ENCODE measurements at regions not wholly inside any gene's neighbourhood (a gene's known extent, or its start where the extent isn't known, plus 50 kb on each side); places are given as distances from the start of the nearest gene placed in this dataset.

DNA sequence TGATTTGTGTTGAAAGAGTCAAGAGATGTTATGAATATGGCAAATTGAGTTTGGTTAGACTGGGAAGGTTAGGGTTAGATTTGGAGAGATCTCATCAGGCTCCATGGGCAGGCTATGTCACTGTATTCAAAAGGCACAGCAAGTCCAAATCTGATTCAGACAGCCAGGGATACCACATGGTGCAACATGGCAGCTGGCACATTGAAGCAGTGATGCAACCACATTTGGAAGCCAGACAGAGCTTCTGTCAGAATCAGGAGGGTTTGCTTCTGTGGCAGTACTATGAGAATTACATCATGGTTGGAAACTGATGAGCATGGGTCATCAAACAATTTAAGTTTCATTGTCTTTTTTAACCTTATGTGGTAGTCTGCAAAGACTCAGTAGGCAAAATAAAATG is 772.2 kb downstream of the SUCLG1 start:
- TF ChIP-seq, protein P1, sequence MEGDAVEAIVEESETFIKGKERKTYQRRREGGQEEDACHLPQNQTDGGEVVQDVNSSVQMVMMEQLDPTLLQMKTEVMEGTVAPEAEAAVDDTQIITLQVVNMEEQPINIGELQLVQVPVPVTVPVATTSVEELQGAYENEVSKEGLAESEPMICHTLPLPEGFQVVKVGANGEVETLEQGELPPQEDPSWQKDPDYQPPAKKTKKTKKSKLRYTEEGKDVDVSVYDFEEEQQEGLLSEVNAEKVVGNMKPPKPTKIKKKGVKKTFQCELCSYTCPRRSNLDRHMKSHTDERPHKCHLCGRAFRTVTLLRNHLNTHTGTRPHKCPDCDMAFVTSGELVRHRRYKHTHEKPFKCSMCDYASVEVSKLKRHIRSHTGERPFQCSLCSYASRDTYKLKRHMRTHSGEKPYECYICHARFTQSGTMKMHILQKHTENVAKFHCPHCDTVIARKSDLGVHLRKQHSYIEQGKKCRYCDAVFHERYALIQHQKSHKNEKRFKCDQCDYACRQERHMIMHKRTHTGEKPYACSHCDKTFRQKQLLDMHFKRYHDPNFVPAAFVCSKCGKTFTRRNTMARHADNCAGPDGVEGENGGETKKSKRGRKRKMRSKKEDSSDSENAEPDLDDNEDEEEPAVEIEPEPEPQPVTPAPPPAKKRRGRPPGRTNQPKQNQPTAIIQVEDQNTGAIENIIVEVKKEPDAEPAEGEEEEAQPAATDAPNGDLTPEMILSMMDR (conservative IDR thresholded peaks at IDR 0.05; ENCODE audit: low read depth, low read length): no peak
- TF ChIP-seq EZH2 (IDR thresholded peaks at IDR 0.05; ENCODE audit: borderline replicate concordance, low read depth, low read length, poor library complexity, severe bottlenecking): no peak

Measured in A673 (cell line).